Astrocyte (in vitro differentiated cells and primary cell): ENCODE measurements at regions not wholly inside any gene's neighbourhood (a gene's known extent, or its start where the extent isn't known, plus 50 kb on each side); places are given as distances from the start of the nearest gene placed in this dataset.

ENCODE experiments used
- DNase-seq: peaks from one replicate; pipeline ENCODE4 v3.0.0-alpha.2; 2010; ENCODE audit warnings: low read depth
- FAIRE-seq: peaks from 2 replicates; lab custom pipeline; 2011; peaks lifted over from hg19 to GRCh38; lab: Jason Lieb, UNC
- H2AFZ ChIP-seq: 2 replicates; pipeline ENCODE4 v1.6.0; 2012; ENCODE audit warnings: low read depth, low read length, inconsistent platforms
- H3K27ac ChIP-seq: 2 replicates; pipeline ENCODE4 v1.5.1; 2011; ENCODE audit warnings: low read depth, low read length, inconsistent platforms
- H3K27me3 ChIP-seq: 2 replicates; pipeline ENCODE4 v1.6.0; 2011; ENCODE audit warnings: low read length, inconsistent platforms; ENCODE audit not compliant: insufficient read depth
- H3K36me3 ChIP-seq: 2 replicates; pipeline ENCODE4 v1.5.1; 2011; ENCODE audit warnings: low read length, inconsistent platforms; ENCODE audit not compliant: insufficient read depth
- H3K4me1 ChIP-seq: 2 replicates; pipeline ENCODE4 v1.5.1; 2011; ENCODE audit warnings: low read length, inconsistent platforms; ENCODE audit not compliant: insufficient read depth
- H3K4me2 ChIP-seq: 2 replicates; pipeline ENCODE4 v1.6.0; 2012; ENCODE audit warnings: low read length, inconsistent platforms
- H3K4me3 ChIP-seq: 2 replicates; pipeline ENCODE4 v1.5.1; 2011; ENCODE audit warnings: low read depth, mild to moderate bottlenecking, low read length, inconsistent platforms; ENCODE audit not compliant: insufficient read depth
- H3K79me2 ChIP-seq: 2 replicates; pipeline ENCODE4 v1.6.0; 2012; ENCODE audit warnings: mild to moderate bottlenecking, low read length, inconsistent platforms; ENCODE audit not compliant: insufficient read depth
- H3K9ac ChIP-seq: 2 replicates; pipeline ENCODE4 v1.6.0; 2012; ENCODE audit warnings: mild to moderate bottlenecking, low read length, inconsistent platforms
- H3K9me3 ChIP-seq: 2 replicates; pipeline ENCODE4 v1.5.1; 2012; ENCODE audit warnings: low read depth, mild to moderate bottlenecking, low read length, inconsistent platforms; ENCODE audit not compliant: insufficient read depth
- H4K20me1 ChIP-seq: 2 replicates; pipeline ENCODE4 v1.6.0; 2012; ENCODE audit warnings: low read length, inconsistent platforms; ENCODE audit not compliant: insufficient read depth
- H3K27ac Mint-ChIP-seq: one replicate; pipeline ENCODE4 v1.8.0; 2021; ENCODE audit warnings: mild to moderate bottlenecking, mixed read lengths; ENCODE audit not compliant: unreplicated experiment
- H3K27me3 Mint-ChIP-seq: one replicate; pipeline ENCODE4 v1.8.0; 2021; ENCODE audit warnings: low read depth, mixed read lengths; ENCODE audit not compliant: unreplicated experiment
- H3K36me3 Mint-ChIP-seq: one replicate; pipeline ENCODE4 v1.8.0; 2021; ENCODE audit warnings: low read depth, mixed read lengths; ENCODE audit not compliant: unreplicated experiment
- H3K4me1 Mint-ChIP-seq: one replicate; pipeline ENCODE4 v1.8.0; 2021; ENCODE audit warnings: low read depth, mixed read lengths; ENCODE audit not compliant: unreplicated experiment
- H3K4me3 Mint-ChIP-seq: one replicate; pipeline ENCODE4 v1.8.0; 2021; ENCODE audit warnings: mild to moderate bottlenecking, moderate library complexity, mixed read lengths; ENCODE audit not compliant: unreplicated experiment
- H3K9me3 Mint-ChIP-seq: one replicate; pipeline ENCODE4 v1.8.0; 2021; ENCODE audit warnings: mild to moderate bottlenecking, mixed read lengths; ENCODE audit not compliant: unreplicated experiment
- EZH2 ChIP-seq: IDR thresholded peaks from 2 replicates; pipeline ENCODE4 v1.6.1; 2012; ENCODE audit warnings: mild to moderate bottlenecking, low read length, inconsistent platforms; ENCODE audit not compliant: insufficient read depth
- TF ChIP-seq, protein P1 (sequence below): IDR thresholded peaks from 2 replicates; pipeline ENCODE4 v1.5.1; 2011; ENCODE audit warnings: low read depth, mild to moderate bottlenecking, inconsistent platforms, low read length, moderate library complexity; ENCODE audit not compliant: insufficient read depth

DNA sequence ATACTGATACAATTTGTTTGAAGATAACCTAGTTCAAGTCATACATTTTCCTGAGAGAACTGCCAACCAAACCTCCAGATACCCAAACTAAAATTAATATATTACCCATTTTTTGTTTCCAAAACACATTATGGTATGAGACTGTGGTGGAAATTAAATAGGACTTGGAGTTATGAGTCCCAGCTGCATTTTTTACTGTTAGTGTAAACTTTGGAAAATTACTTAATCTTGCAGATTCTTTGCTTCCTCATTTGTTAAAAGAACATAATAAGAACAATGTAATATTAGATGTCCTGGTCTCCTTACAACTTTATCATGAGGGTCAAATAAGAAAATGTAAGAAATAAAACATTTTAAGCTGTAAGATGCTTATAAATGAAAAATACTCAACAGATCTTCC is 98.2 kb upstream of the TRIB2 start:
- no peak for DNase-seq
- no peak overlapping the region for H3K27ac Mint-ChIP-seq
- no peak for FAIRE-seq

DNA sequence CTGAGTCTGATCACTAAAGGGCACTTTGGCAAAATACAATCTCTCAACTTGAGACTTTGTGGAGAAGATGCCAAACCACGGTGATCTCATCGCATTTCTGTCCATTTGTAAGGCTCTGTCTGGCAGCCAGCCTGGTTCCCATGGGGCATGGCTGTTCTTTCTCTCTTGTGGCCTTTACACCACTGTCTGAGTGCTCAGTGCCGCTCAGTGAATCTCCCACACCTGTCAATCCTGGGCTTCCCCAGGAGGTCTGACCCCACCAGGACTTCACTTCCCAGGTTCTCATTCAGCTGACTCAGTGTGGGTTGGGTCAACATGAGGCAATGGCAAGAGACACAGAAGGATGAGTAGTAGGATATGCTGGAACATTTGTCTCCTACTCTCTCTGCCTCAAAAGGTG is 96.8 kb upstream of the TRIB2 start:
- peak overlapping the region; percentile 4 for H2AFZ ChIP-seq
- no peaks in the 10 kb centered on the region for H3K27me3 ChIP-seq
- H3K27ac ChIP-seq = no peak overlapping the region
- H3K4me1 Mint-ChIP-seq = peaks cover 9% of the 10 kb centered on the region
- H3K9ac ChIP-seq = no peak overlapping the region
- H4K20me1 ChIP-seq = no peaks in the 10 kb centered on the region
- H3K9me3 ChIP-seq = no peaks in the 10 kb centered on the region
- peaks cover 7% of the 10 kb centered on the region for H3K4me1 ChIP-seq
- no peaks in the 10 kb centered on the region for H3K27me3 Mint-ChIP-seq
- DNase-seq (peak; percentile 93), FAIRE-seq (peak; percentile 9)
- TF ChIP-seq EZH2 = no peak
- TF ChIP-seq, protein P1, sequence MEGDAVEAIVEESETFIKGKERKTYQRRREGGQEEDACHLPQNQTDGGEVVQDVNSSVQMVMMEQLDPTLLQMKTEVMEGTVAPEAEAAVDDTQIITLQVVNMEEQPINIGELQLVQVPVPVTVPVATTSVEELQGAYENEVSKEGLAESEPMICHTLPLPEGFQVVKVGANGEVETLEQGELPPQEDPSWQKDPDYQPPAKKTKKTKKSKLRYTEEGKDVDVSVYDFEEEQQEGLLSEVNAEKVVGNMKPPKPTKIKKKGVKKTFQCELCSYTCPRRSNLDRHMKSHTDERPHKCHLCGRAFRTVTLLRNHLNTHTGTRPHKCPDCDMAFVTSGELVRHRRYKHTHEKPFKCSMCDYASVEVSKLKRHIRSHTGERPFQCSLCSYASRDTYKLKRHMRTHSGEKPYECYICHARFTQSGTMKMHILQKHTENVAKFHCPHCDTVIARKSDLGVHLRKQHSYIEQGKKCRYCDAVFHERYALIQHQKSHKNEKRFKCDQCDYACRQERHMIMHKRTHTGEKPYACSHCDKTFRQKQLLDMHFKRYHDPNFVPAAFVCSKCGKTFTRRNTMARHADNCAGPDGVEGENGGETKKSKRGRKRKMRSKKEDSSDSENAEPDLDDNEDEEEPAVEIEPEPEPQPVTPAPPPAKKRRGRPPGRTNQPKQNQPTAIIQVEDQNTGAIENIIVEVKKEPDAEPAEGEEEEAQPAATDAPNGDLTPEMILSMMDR = no peak
- H3K79me2 ChIP-seq = no peaks in the 10 kb centered on the region
- H3K4me3 Mint-ChIP-seq = no peak overlapping the region
- H3K27ac Mint-ChIP-seq = peak overlapping the region; percentile 82
- peak overlapping the region; percentile 12 for H3K4me2 ChIP-seq
- H3K36me3 Mint-ChIP-seq = no peaks in the 10 kb centered on the region
- H3K4me3 ChIP-seq = no peak overlapping the region
- H3K36me3 ChIP-seq = no peaks in the 10 kb centered on the region
- no peaks in the 10 kb centered on the region for H3K9me3 Mint-ChIP-seq

More for the DNA sequence above, 98.2 kb upstream of the TRIB2 start:
- Mint-ChIP-seq H3K4me3 (no peak overlapping the region), H3K27me3 (no peaks in the 10 kb centered on the region), H3K36me3 (no peaks in the 10 kb centered on the region), H3K4me1 (peaks cover 9% of the 10 kb centered on the region), H3K9me3 (no peaks in the 10 kb centered on the region)
- Histone ChIP-seq H3K4me2 (no peak overlapping the region), H3K9ac (no peak overlapping the region), H4K20me1 (no peaks in the 10 kb centered on the region), H3K27me3 (no peaks in the 10 kb centered on the region), H3K36me3 (no peaks in the 10 kb centered on the region), H3K4me3 (no peak overlapping the region), H3K79me2 (no peaks in the 10 kb centered on the region), H3K27ac (no peak overlapping the region), H3K4me1 (peaks cover 7% of the 10 kb centered on the region), H2AFZ (no peak overlapping the region), H3K9me3 (no peaks in the 10 kb centered on the region)
- no peak for TF ChIP-seq EZH2
- TF ChIP-seq, protein P1 = no peak

DNA sequence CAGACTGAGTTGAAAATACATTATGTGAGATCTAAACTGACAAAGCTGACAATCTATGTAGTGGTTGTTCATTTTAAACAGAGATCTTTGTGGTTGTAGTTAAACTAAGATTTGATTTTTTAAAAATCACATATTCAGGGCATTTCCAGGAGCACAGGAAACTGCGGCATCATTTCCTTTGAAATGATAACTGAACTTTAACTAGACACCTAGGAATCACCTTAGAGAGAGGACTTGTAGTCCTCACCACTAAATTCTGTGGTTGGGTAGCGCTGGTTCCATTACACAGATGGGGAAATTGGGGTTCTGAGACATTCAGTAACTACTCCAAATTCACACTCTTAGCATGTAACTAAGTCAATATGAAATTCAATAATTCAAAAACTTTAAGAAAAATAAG is 96.0 kb upstream of the TRIB2 start:
- FAIRE-seq (peak; percentile 55), DNase-seq (no peak)
- Mint-ChIP-seq H3K36me3 (no peaks in the 10 kb centered on the region), H3K4me3 (no peak overlapping the region), H3K27ac (peak overlapping the region; percentile 82), H3K4me1 (peaks cover 13% of the 10 kb centered on the region), H3K27me3 (no peaks in the 10 kb centered on the region), H3K9me3 (no peaks in the 10 kb centered on the region)
- TF ChIP-seq, protein P1 = no peak
- no peak for TF ChIP-seq EZH2
- no peak overlapping the region for H3K9ac ChIP-seq
- peak overlapping the region; percentile 12 for H3K4me2 ChIP-seq
- H4K20me1 ChIP-seq = no peaks in the 10 kb centered on the region
- no peaks in the 10 kb centered on the region for H3K36me3 ChIP-seq
- H3K79me2 ChIP-seq = no peaks in the 10 kb centered on the region
- H2AFZ ChIP-seq = no peak overlapping the region
- H3K27me3 ChIP-seq = no peaks in the 10 kb centered on the region
- H3K9me3 ChIP-seq = no peaks in the 10 kb centered on the region
- no peak overlapping the region for H3K27ac ChIP-seq
- H3K4me3 ChIP-seq = no peak overlapping the region
- peaks cover 7% of the 10 kb centered on the region for H3K4me1 ChIP-seq
